Natural killer cell treated with Interleukin-12 subunit alpha and Interleukin-12 subunit beta and Interleukin-15 and Interleukin-18, amount 100 ng/mL, for 72 hours (primary cell): ENCODE measurements at regions not wholly inside any gene's neighbourhood (a gene's known extent, or its start where the extent isn't known, plus 50 kb on each side); places are given as distances from the start of the nearest gene placed in this dataset.
A peak's percentile ranks its signal among the peaks of the same experiment; 100 is the strongest.

ENCODE experiments used
- ATAC-seq, 2 donors: fragments of 150-1000 bp; cut with Tn5 transposase in 1 of 2; sonication (Bioruptor Pico), chemical (Tn5 transposase) in 1 of 2; 2 replicates each; pipeline ENCODE4 v1.10.0; 2021
- DNase-seq: peaks from one replicate; pipeline ENCODE4 v3.0.0; 2022; ENCODE audit warnings: low spot score
- H3K27ac Mint-ChIP-seq, 2 donors: 1 replicate in 1 of 2; 2 replicates in 1 of 2; pipeline ENCODE4 v1.8.0; 2022; ENCODE audit warnings: mixed read lengths in 2 of 2, mild to moderate bottlenecking in 1 of 2, moderate library complexity in 1 of 2
- H3K27me3 Mint-ChIP-seq, 2 donors: 1 replicate in 1 of 2; 2 replicates in 1 of 2; pipeline ENCODE4 v1.8.0; 2022; ENCODE audit warnings: mixed read lengths in 2 of 2
- H3K36me3 Mint-ChIP-seq: one replicate; pipeline ENCODE4 v1.8.0; 2022; ENCODE audit warnings: mixed read lengths
- H3K4me1 Mint-ChIP-seq, 2 donors: 1 replicate in 1 of 2; 2 replicates in 1 of 2; pipeline ENCODE4 v1.8.0; 2022; ENCODE audit warnings: low read depth in 2 of 2, mixed read lengths in 2 of 2, mild to moderate bottlenecking in 1 of 2
- H3K4me3 Mint-ChIP-seq: one replicate; pipeline ENCODE4 v1.8.0; 2022; ENCODE audit warnings: mixed read lengths
- H3K9me3 Mint-ChIP-seq: 2 replicates; pipeline ENCODE4 v1.8.0; 2022; ENCODE audit warnings: mixed read lengths

GRCh38 chr10:129029851-129030602, 437.0 kb upstream of the MGMT start:
- ATAC-seq (no peak), DNase-seq (no peak)
- Mint-ChIP-seq H3K36me3 (no peaks in the 10 kb centered on the region), H3K27me3 (peaks cover 30 to 48% of the 10 kb centered on the region in 2 donors), H3K4me3 (no peak overlapping the region), H3K27ac (no peak overlapping the region), H3K9me3 (no peaks in the 10 kb centered on the region), H3K4me1 (peaks cover 7 to 8% of the 10 kb centered on the region in 2 donors)

- Mint-ChIP-seq H3K4me3 (no peak overlapping the region), H3K27me3 (peaks cover 32 to 51% of the 10 kb centered on the region in 2 donors), H3K36me3 (peaks cover 1% of the 10 kb centered on the region), H3K9me3 (peaks cover under 1% of the 10 kb centered on the region), H3K27ac (no peak overlapping the region), H3K4me1 (peaks cover 11 to 12% of the 10 kb centered on the region in 2 donors)
- no peak for ATAC-seq
- no peak for DNase-seq
Observed at GRCh38 chr10:129030603-129030895, 436.5 kb upstream of the MGMT start.

- Mint-ChIP-seq H3K9me3 (peaks cover 3% of the 10 kb centered on the region), H3K4me1 (peaks cover 18 to 19% of the 10 kb centered on the region in 2 donors), H3K4me3 (no peak overlapping the region), H3K27ac (no peak overlapping the region), H3K36me3 (peaks cover 4% of the 10 kb centered on the region), H3K27me3 (peaks cover 36 to 58% of the 10 kb centered on the region in 2 donors)
- ATAC-seq (peak; percentile 63 to 71), DNase-seq (no peak)
Observed at GRCh38 chr10:129030996-129031843, 435.8 kb upstream of the MGMT start.

- ATAC-seq (no peak), DNase-seq (no peak)
- Mint-ChIP-seq H3K4me1 (peaks cover 23 to 25% of the 10 kb centered on the region in 2 donors), H3K9me3 (peaks cover 3% of the 10 kb centered on the region), H3K27me3 (peaks cover 37 to 59% of the 10 kb centered on the region in 2 donors), H3K27ac (no peak overlapping the region), H3K4me3 (no peak overlapping the region), H3K36me3 (peaks cover 4% of the 10 kb centered on the region)
Observed at GRCh38 chr10:129031844-129032150, 435.2 kb upstream of the MGMT start.

- Mint-ChIP-seq H3K27me3 (peaks cover 37 to 57% of the 10 kb centered on the region in 2 donors), H3K9me3 (peaks cover 3% of the 10 kb centered on the region), H3K36me3 (peaks cover 4% of the 10 kb centered on the region), H3K27ac (no peak overlapping the region), H3K4me3 (no peak overlapping the region), H3K4me1 (peaks cover 28 to 29% of the 10 kb centered on the region in 2 donors)
- DNase-seq, result no peak
- ATAC-seq, result no peak
Observed at GRCh38 chr10:129032372-129033313, 434.4 kb upstream of the MGMT start.

- Mint-ChIP-seq H3K4me1 (peaks cover 28 to 31% of the 10 kb centered on the region in 2 donors), H3K4me3 (no peak overlapping the region), H3K27ac (no peak overlapping the region), H3K27me3 (peaks cover 40 to 57% of the 10 kb centered on the region in 2 donors), H3K9me3 (peaks cover 3% of the 10 kb centered on the region), H3K36me3 (peaks cover 4% of the 10 kb centered on the region)
- ATAC-seq (no peak), DNase-seq (no peak)
Observed at GRCh38 chr10:129033340-129033739, 433.7 kb upstream of the MGMT start.

GRCh38 chr10:129033790-129034272, 433.2 kb upstream of the MGMT start:
- Mint-ChIP-seq H3K36me3 (peaks cover 4% of the 10 kb centered on the region), H3K4me3 (no peak overlapping the region), H3K27me3 (peaks cover 43 to 62% of the 10 kb centered on the region in 2 donors), H3K4me1 (peaks cover 28 to 31% of the 10 kb centered on the region in 2 donors), H3K9me3 (peaks cover 3% of the 10 kb centered on the region), H3K27ac (no peak overlapping the region)
- no peak for ATAC-seq
- DNase-seq, result no peak

GRCh38 chr10:129035052-129035827, 431.8 kb upstream of the MGMT start:
- H3K9me3 Mint-ChIP-seq, result peaks cover 3% of the 10 kb centered on the region
- peaks cover 4% of the 10 kb centered on the region for H3K36me3 Mint-ChIP-seq
- DNase-seq (peak; percentile 69), ATAC-seq (peak; percentile 77 to 89)
- peaks cover 28 to 31% of the 10 kb centered on the region in 2 donors for H3K4me1 Mint-ChIP-seq
- peaks cover 49 to 70% of the 10 kb centered on the region in 2 donors for H3K27me3 Mint-ChIP-seq
- peak overlapping the region; percentile 67 for H3K4me3 Mint-ChIP-seq
- peak overlapping the region; percentile 58 to 61 for H3K27ac Mint-ChIP-seq

GRCh38 chr10:129038522-129038921, 428.5 kb upstream of the MGMT start:
- Mint-ChIP-seq H3K36me3 (peaks cover 4% of the 10 kb centered on the region), H3K4me1 (peaks cover 26 to 32% of the 10 kb centered on the region in 2 donors), H3K9me3 (peaks cover 3% of the 10 kb centered on the region), H3K4me3 (no peak overlapping the region), H3K27ac (no peak overlapping the region), H3K27me3 (peaks cover 52 to 71% of the 10 kb centered on the region in 2 donors)
- DNase-seq, result no peak
- ATAC-seq, result no peak

GRCh38 chr10:129039406-129040370, 427.4 kb upstream of the MGMT start:
- H3K27ac Mint-ChIP-seq, result no peak overlapping the region
- peaks cover 26 to 29% of the 10 kb centered on the region in 2 donors for H3K4me1 Mint-ChIP-seq
- H3K27me3 Mint-ChIP-seq, result peaks cover 54 to 66% of the 10 kb centered on the region in 2 donors
- no peak overlapping the region for H3K4me3 Mint-ChIP-seq
- peaks cover 4% of the 10 kb centered on the region for H3K36me3 Mint-ChIP-seq
- peaks cover 3% of the 10 kb centered on the region for H3K9me3 Mint-ChIP-seq
- no peak for DNase-seq
- no peak for ATAC-seq

GRCh38 chr10:129040377-129040776, 426.7 kb upstream of the MGMT start:
- ATAC-seq (no peak), DNase-seq (no peak)
- Mint-ChIP-seq H3K9me3 (peaks cover 3% of the 10 kb centered on the region), H3K27me3 (peaks cover 51 to 66% of the 10 kb centered on the region in 2 donors), H3K4me1 (peaks cover 24 to 27% of the 10 kb centered on the region in 2 donors), H3K27ac (no peak overlapping the region), H3K36me3 (peaks cover 4% of the 10 kb centered on the region), H3K4me3 (no peak overlapping the region)

GRCh38 chr10:129041916-129042315, 425.1 kb upstream of the MGMT start:
- H3K27me3 Mint-ChIP-seq, result peaks cover 50 to 61% of the 10 kb centered on the region in 2 donors
- H3K36me3 Mint-ChIP-seq, result no peaks in the 10 kb centered on the region
- ATAC-seq (peak in 1 of 2 donors; percentile 20), DNase-seq (no peak)
- H3K4me1 Mint-ChIP-seq, result peaks cover 8 to 11% of the 10 kb centered on the region in 2 donors
- H3K27ac Mint-ChIP-seq, result no peak overlapping the region
- no peak overlapping the region for H3K4me3 Mint-ChIP-seq
- no peaks in the 10 kb centered on the region for H3K9me3 Mint-ChIP-seq
